K562 (cell line): ENCODE measurements at regions not wholly inside any gene's neighbourhood (a gene's known extent, or its start where the extent isn't known, plus 50 kb on each side); places are given as distances from the start of the nearest gene placed in this dataset.
A peak's percentile ranks its signal among the peaks of the same experiment; 100 is the strongest.
"Not testable (repeated sequence)": the region's sequence is repeated elsewhere in the genome, so short reads cannot be mapped to it uniquely, and the experiment has no call there.

Source experiments
- ATAC-seq: fragments of 200-7000 bp; cut with Tn5 transposase; 3 replicates; pipeline ENCODE4 v1.9.1; 2020; ENCODE audit warnings: moderate library complexity
- BruUV-seq: library from RNA; stranded (reverse); fragments of 400-500 nt; replicated peaks from 2 replicates; lab custom pipeline; 2021; lab: Mats Ljungman, UMichigan
- CTCF ChIA-PET: fragments of 300-600 bp; formaldehyde crosslinking; extraction: SDS; loops from one replicate; lab custom pipeline; 2021; ENCODE audit warnings: low intra/inter-chr PET ratio; lab: Yijun Ruan, JAX
- POLR2A ChIA-PET: fragments of 300-600, 350-650 bp; sonication (Branson Sonifier 250); formaldehyde crosslinking; extraction: SDS; loops from one replicate; lab custom pipeline; 2021; ENCODE audit warnings: antibody characterized with exemption, inconsistent platforms; lab: Yijun Ruan, JAX
- DNase-seq, 4 experiments: peaks; one replicate each; pipeline versions ENCODE4 v3.0.0 to v3.0.0-alpha.2; 2011 to 2018; ENCODE audit warnings: low spot score in 3 of 4, mixed read lengths in 3 of 4; ENCODE audit errors: extremely low read depth in 1 of 4
- FAIRE-seq: peaks from 2 replicates; lab custom pipeline; 2011; peaks lifted over from hg19 to GRCh38; lab: Jason Lieb, UNC
- H2AFZ ChIP-seq: 2 replicates; pipeline ENCODE4 v1.6.0; 2011; ENCODE audit warnings: low read depth, low read length, control low read depth, inconsistent platforms
- H3K27ac ChIP-seq: fragments of 200-600 bp; 3 replicates; pipeline ENCODE4 v1.8.0; 2011; ENCODE audit warnings: low read depth, mild to moderate bottlenecking, control low read depth, inconsistent platforms, low read length, moderate library complexity, mixed read lengths; ENCODE audit errors: extremely low read depth
- H3K27me3 ChIP-seq, 2 experiments: fragments of 300-600 bp in 1 of 2; 2 replicates in 1 of 2; 3 replicates in 1 of 2; pipeline versions ENCODE4 v1.6.0 to v1.8.0; 2011; ENCODE audit warnings: inconsistent platforms in 2 of 2, low read length in 2 of 2, mild to moderate bottlenecking in 1 of 2, mixed read lengths in 1 of 2, moderate library complexity in 1 of 2; ENCODE audit not compliant: control insufficient read depth in 2 of 2, insufficient read depth in 2 of 2
- H3K36me3 ChIP-seq: fragments of 300-600 bp; 3 replicates; pipeline ENCODE4 v1.8.0; 2011; ENCODE audit warnings: mild to moderate bottlenecking, low read length, inconsistent platforms; ENCODE audit not compliant: control insufficient read depth, insufficient read depth
- H3K4me1 ChIP-seq, 2 experiments: fragments of 200-600 bp in 1 of 2; replicated peaks in 1 of 2; 2 replicates in 1 of 2; 3 replicates in 1 of 2; pipeline versions ENCODE4 v1.5.1 to v1.8.0; 2011; ENCODE audit warnings: inconsistent platforms in 2 of 2, low read length in 2 of 2, mild to moderate bottlenecking in 1 of 2, mixed read lengths in 1 of 2, moderate library complexity in 1 of 2; ENCODE audit not compliant: control insufficient read depth in 2 of 2, insufficient read depth in 2 of 2
- H3K4me2 ChIP-seq: 2 replicates; pipeline ENCODE4 v1.6.1; 2011; ENCODE audit warnings: low read length, control low read depth, inconsistent platforms, mixed read lengths; ENCODE audit not compliant: insufficient read depth
- H3K4me3 ChIP-seq: fragments of 200-600 bp; sonication (generic), shearing (Covaris generic); 2 replicates; pipeline ENCODE4 v1.5.1; 2016; ENCODE audit warnings: control low read depth, inconsistent platforms
- H3K79me2 ChIP-seq: fragments of 200-600 bp; 3 replicates; pipeline ENCODE4 v1.8.0; 2011; ENCODE audit warnings: low read length, inconsistent platforms; ENCODE audit not compliant: control insufficient read depth, insufficient read depth
- H3K9ac ChIP-seq, 2 experiments: 2 replicates each; pipeline versions ENCODE4 v1.6.0 to v1.6.1; 2011; ENCODE audit warnings: low read depth in 2 of 2, low read length in 2 of 2, control low read depth in 1 of 2, inconsistent platforms in 1 of 2, mild to moderate bottlenecking in 1 of 2, mixed read lengths in 1 of 2; ENCODE audit not compliant: insufficient read depth in 1 of 2
- H3K9me1 ChIP-seq: one replicate; pipeline ENCODE4 v1.6.0; 2011; ENCODE audit warnings: inconsistent platforms, mild to moderate bottlenecking, low read length, moderate library complexity; ENCODE audit not compliant: control insufficient read depth, insufficient read depth
- H3K9me3 ChIP-seq: replicated peaks from 2 replicates; pipeline ENCODE4 v1.5.1; 2011; ENCODE audit warnings: low read depth, low read length, inconsistent platforms; ENCODE audit not compliant: control insufficient read depth, insufficient read depth
- H4K20me1 ChIP-seq: replicated peaks from 2 replicates; pipeline ENCODE4 v1.6.1; 2011; ENCODE audit warnings: low read length, inconsistent platforms, mixed read lengths; ENCODE audit not compliant: control insufficient read depth, insufficient read depth
- C11orf30 ChIP-seq: fragments of 450-650 bp; IDR thresholded peaks from 2 replicates; pipeline ENCODE4 v1.6.1; 2016; ENCODE audit warnings: low read depth, mild to moderate bottlenecking
- CREM ChIP-seq: IDR thresholded peaks from 2 replicates; pipeline ENCODE4 v1.6.1; 2014; ENCODE audit warnings: antibody characterized with exemption, low read depth
- NFIC ChIP-seq: fragments of 450-650 bp; IDR thresholded peaks from 2 replicates; pipeline ENCODE4 v1.6.1; 2017; ENCODE audit warnings: mild to moderate bottlenecking, inconsistent platforms
- ZNF316 ChIP-seq: fragments of 450-650 bp; IDR thresholded peaks from 2 replicates; pipeline ENCODE4 v1.6.1; 2016
- WGBS: fragments of 100-300 bp; shearing (Covaris generic); methylation state at CpG from one replicate; pipeline ENCODE4 v1.1.6; 2016; ENCODE audit warnings: low coverage, mixed read lengths; ENCODE audit not compliant: insufficient coverage; ENCODE audit errors: missing lambda C conversion rate; 5-methylcytosine and 5-hydroxymethylcytosine counted together
- in situ Hi-C: fragments of 300-500 bp; cut with MboI; formaldehyde crosslinking; loops from 4 replicates; pipeline ENCODE4 v1.15.0; 2018; ENCODE audit warnings: inconsistent platforms, mixed read lengths
- intact Hi-C: fragments of 100-400 bp; cut with micrococcal nuclease; formaldehyde crosslinking; loops from 2 replicates; pipeline ENCODE4 v1.14.2; 2022

DNA sequence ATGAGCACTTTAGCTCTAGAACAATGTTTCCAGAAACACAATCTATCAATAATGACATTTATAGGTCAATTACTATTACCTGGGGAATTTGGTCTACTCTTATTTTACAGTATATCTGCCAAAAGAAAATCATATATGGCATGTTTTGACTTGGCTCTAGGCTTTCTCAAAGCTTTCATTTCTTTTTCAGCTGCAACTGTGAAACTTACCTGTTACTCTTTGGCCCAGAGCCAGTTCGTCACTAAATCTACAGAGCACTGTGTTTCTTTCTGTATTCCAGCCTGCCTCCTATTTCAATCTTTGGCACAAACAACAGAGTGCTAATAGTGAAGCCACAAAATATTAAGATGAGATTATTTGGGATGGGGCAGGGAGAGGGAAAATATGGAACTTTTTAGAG, 76.0 kb downstream of the P2RY1 start:
- DNase-seq (no peak), ATAC-seq (no peak), FAIRE-seq (no peak)
- Histone ChIP-seq H3K4me3 (no peak overlapping the region), H3K4me1 (peaks cover 0 to 7% of the 10 kb centered on the region in 2 experiments; a peak in 1 of 5 replicates), H3K9me1 (no peaks in the 10 kb centered on the region), H3K9ac (no peak overlapping the region), H3K79me2 (no peaks in the 10 kb centered on the region), H3K9me3 (no peaks in the 10 kb centered on the region), H3K4me2 (no peak overlapping the region), H3K27me3 (no peaks in the 10 kb centered on the region), H4K20me1 (no peaks in the 10 kb centered on the region), H2AFZ (no peak overlapping the region), H3K36me3 (no peaks in the 10 kb centered on the region), H3K27ac (no peak overlapping the region)
- intact Hi-C loops, result loop anchor here (5.0 kb wide), 1 partner anchor 74 kb away; the partner anchor contains the start of gene P2RY1
- ChIA-PET CTCF (no interaction called here), POLR2A (no interaction called here)
- 71% methylated on average over 1 of the region's 1 CpG for WGBS
- in situ Hi-C loops, result no loop called here
- BruUV-seq, result no TSS peak
- TF ChIP-seq NFIC, result peak; percentile 81
- no peak for TF ChIP-seq CREM

DNA sequence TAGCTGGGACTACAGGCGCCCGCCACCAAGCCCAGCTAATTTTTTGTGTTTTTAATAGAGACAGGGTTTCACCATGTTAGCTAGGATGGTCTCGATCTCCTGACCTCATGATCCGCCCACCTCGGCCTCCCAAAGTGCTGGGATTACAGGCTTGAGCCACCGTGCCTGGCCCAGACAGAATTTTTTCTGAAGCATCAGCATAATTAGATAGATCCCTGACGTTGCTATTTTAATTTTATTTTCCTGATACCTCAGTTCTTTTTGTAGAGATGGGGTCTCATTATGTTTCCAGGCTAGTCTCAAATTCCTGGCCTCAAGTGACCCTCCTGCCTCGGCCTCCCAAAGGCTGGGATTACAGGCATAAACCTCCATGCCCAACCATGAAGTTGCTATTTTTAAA, 79.8 kb downstream of the P2RY1 start:
- not testable (repeated sequence) for H3K9me1 ChIP-seq
- 71% methylated on average over 7 of the region's 8 CpGs for WGBS

More for the DNA sequence above, 79.8 kb downstream of the P2RY1 start:
- H3K4me2 ChIP-seq, in situ Hi-C loops, DNase-seq, BruUV-seq, FAIRE-seq, H3K27ac ChIP-seq, H2AFZ ChIP-seq, H3K79me2 ChIP-seq, H4K20me1 ChIP-seq, H3K4me3 ChIP-seq, H3K9me3 ChIP-seq, H3K36me3 ChIP-seq, CTCF ChIA-PET, POLR2A ChIA-PET, H3K9ac ChIP-seq, H3K4me1 ChIP-seq, ATAC-seq, H3K27me3 ChIP-seq: not testable (repeated sequence)
- TF ChIP-seq C11orf30, result peak; percentile 36; the same call in 1 of the 2 replicates
- peak; percentile 63 for TF ChIP-seq ZNF316
- intact Hi-C loops, result loop anchor here (5.0 kb wide), 1 partner anchor 77 kb away; the partner anchor contains the start of gene P2RY1
